HepG2 (cell line): ENCODE measurements at regions not wholly inside any gene's neighbourhood (a gene's known extent, or its start where the extent isn't known, plus 50 kb on each side); places are given as distances from the start of the nearest gene placed in this dataset.

Experiments used
- ATAC-seq: fragments of 200-7000 bp; cut with Tn5 transposase; 3 replicates; pipeline ENCODE4 v1.9.1; 2020; ENCODE audit warnings: mild to moderate bottlenecking, moderate library complexity
- BruUV-seq: library from RNA; stranded (reverse); fragments of 400-500 nt; replicated peaks from 2 replicates; lab custom pipeline; 2021; lab: Mats Ljungman, UMichigan
- CTCF ChIA-PET: fragments of 300-600 bp; formaldehyde crosslinking; extraction: SDS; loops from one replicate; lab custom pipeline; 2021; ENCODE audit warnings: low total read pairs, inconsistent platforms, low intra/inter-chr PET ratio; lab: Yijun Ruan, JAX
- POLR2A ChIA-PET: fragments of 350-600 bp; sonication (Branson Sonifier 250); formaldehyde crosslinking; loops from one replicate; lab custom pipeline; 2020; ENCODE audit warnings: antibody characterized with exemption, inconsistent platforms; lab: Yijun Ruan, JAX
- DNase-seq: peaks from one replicate; pipeline ENCODE4 v3.0.0-alpha.2; 2015; ENCODE audit warnings: low spot score
- FAIRE-seq: peaks from 3 replicates; lab custom pipeline; 2011; peaks lifted over from hg19 to GRCh38; lab: Jason Lieb, UNC
- H2AFZ ChIP-seq: one replicate; pipeline ENCODE4 v1.6.1; 2011; ENCODE audit warnings: low read length, inconsistent platforms
- H3K27ac ChIP-seq: fragments of 300-600 bp; 3 replicates; pipeline ENCODE4 v1.8.0; 2011; ENCODE audit warnings: mixed run types, mild to moderate bottlenecking, mixed read lengths, low read length, inconsistent platforms; ENCODE audit not compliant: insufficient read depth; ENCODE audit errors: extremely low read length
- H3K27me3 ChIP-seq, 2 experiments: fragments of 200-600 bp in 1 of 2; 2 replicates in 1 of 2; 3 replicates in 1 of 2; pipeline versions ENCODE4 v1.6.0 to v1.8.0; 2011; ENCODE audit warnings: low read length in 2 of 2, mild to moderate bottlenecking in 2 of 2, moderate library complexity in 2 of 2, inconsistent platforms in 1 of 2; ENCODE audit not compliant: insufficient read depth in 2 of 2, control insufficient read depth in 1 of 2
- H3K36me3 ChIP-seq, 2 experiments: fragments of 200-600 bp in 1 of 2; replicated peaks in 1 of 2; 2 replicates in 1 of 2; 3 replicates in 1 of 2; pipeline versions ENCODE4 v1.5.1 to v1.8.0; 2011; ENCODE audit warnings: low read length in 2 of 2, inconsistent platforms in 1 of 2; ENCODE audit not compliant: insufficient read depth in 2 of 2, control insufficient read depth in 1 of 2
- H3K4me1 ChIP-seq: 2 replicates; pipeline ENCODE4 v1.5.1; 2012; ENCODE audit warnings: low read length, inconsistent platforms; ENCODE audit not compliant: insufficient read depth
- H3K4me2 ChIP-seq: 2 replicates; pipeline ENCODE4 v1.6.0; 2011; ENCODE audit warnings: low read depth, low read length, inconsistent platforms
- H3K4me3 ChIP-seq, 3 experiments: fragments of 200-600 bp in 1 of 3; sonication (generic), shearing (Covaris generic) in 1 of 3; replicated peaks in 1 of 3; 2 replicates each; pipeline ENCODE4 v1.5.1; 2011 to 2016; ENCODE audit warnings: low read length in 3 of 3, inconsistent platforms in 2 of 3, low read depth in 2 of 3, mild to moderate bottlenecking in 2 of 3, control low read depth in 1 of 3, mixed read lengths in 1 of 3; ENCODE audit not compliant: insufficient read depth in 1 of 3
- H3K79me2 ChIP-seq: one replicate; pipeline ENCODE4 v1.6.1; 2011; ENCODE audit warnings: low read length, inconsistent platforms; ENCODE audit not compliant: insufficient read depth
- H3K9ac ChIP-seq: 2 replicates; pipeline ENCODE4 v1.6.0; 2011; ENCODE audit warnings: mild to moderate bottlenecking, low read depth, low read length, inconsistent platforms; ENCODE audit not compliant: insufficient read depth
- H3K9me3 ChIP-seq: 2 replicates; pipeline ENCODE4 v1.5.1; 2012; ENCODE audit warnings: mild to moderate bottlenecking, low read length
- H4K20me1 ChIP-seq: 2 replicates; pipeline ENCODE4 v1.6.0; 2011; ENCODE audit warnings: inconsistent platforms, mild to moderate bottlenecking, low read length, moderate library complexity; ENCODE audit not compliant: insufficient read depth
- ATF1 ChIP-seq: IDR thresholded peaks from 2 replicates; pipeline ENCODE4 v1.6.1; 2016; ENCODE audit warnings: mild to moderate bottlenecking, control low read depth
- FLYWCH1 ChIP-seq: sonication (generic); formaldehyde crosslinking; IDR thresholded peaks from 2 replicates; pipeline ENCODE4 v1.8.1; 2023; ENCODE audit warnings: mild to moderate bottlenecking, missing genetic modification reagents
- FOXA3 ChIP-seq: IDR thresholded peaks from 2 replicates; pipeline ENCODE4 v1.6.1; 2016; ENCODE audit warnings: missing genetic modification reagents, missing compliant biosample characterization
- KLF15 ChIP-seq: sonication (generic); formaldehyde crosslinking; IDR thresholded peaks from 2 replicates; pipeline ENCODE4 v1.8.1; 2023; ENCODE audit warnings: borderline replicate concordance, mild to moderate bottlenecking, inconsistent platforms, missing genetic modification reagents, mixed read lengths
- KLF6 ChIP-seq: IDR thresholded peaks from 2 replicates; pipeline ENCODE4 v1.8.0; 2016; ENCODE audit warnings: missing biosample characterization, missing genetic modification reagents
- NCOA5 ChIP-seq: sonication (generic); formaldehyde crosslinking; IDR thresholded peaks from 2 replicates; pipeline ENCODE4 v1.4.0; 2020; ENCODE audit warnings: missing genetic modification reagents
- ZNF350 ChIP-seq: sonication (generic); formaldehyde crosslinking; IDR thresholded peaks from 2 replicates; pipeline ENCODE4 v1.4.0; 2020; ENCODE audit warnings: mild to moderate bottlenecking, low read depth, missing genetic modification reagents, borderline replicate concordance
- WGBS: methylation state at CpG from one replicate; pipeline ENCODE4 v1.1.6; 2017; ENCODE audit warnings: low lambda C conversion rate; 5-methylcytosine and 5-hydroxymethylcytosine counted together
- in situ Hi-C: cut with HindIII; loops from 2 replicates; pipeline ENCODE4 v1.10.0; 2017; ENCODE audit warnings: low pct_unique_long_range_greater_than_20kb; ENCODE audit not compliant: extremely low pct_ligation_motif_present
- intact Hi-C: fragments of 100-400 bp; cut with micrococcal nuclease; formaldehyde crosslinking; loops from one replicate; pipeline ENCODE4 v1.10.0; 2022; ENCODE audit not compliant: unreplicated experiment
- TF ChIP-seq, protein P1 (sequence below): IDR thresholded peaks from 2 replicates; pipeline ENCODE4 v1.6.1; 2016; ENCODE audit warnings: missing genetic modification reagents, missing compliant biosample characterization
- TF ChIP-seq, protein P2 (sequence below): sonication (generic); formaldehyde crosslinking; IDR thresholded peaks from 2 replicates; pipeline ENCODE4 v1.5.1; 2020; ENCODE audit warnings: missing genetic modification reagents, mild to moderate bottlenecking, borderline replicate concordance
- TF ChIP-seq, protein P3 (sequence below): sonication (generic); formaldehyde crosslinking; IDR thresholded peaks from 2 replicates; pipeline ENCODE4 v1.5.1; 2020; ENCODE audit warnings: mild to moderate bottlenecking, missing genetic modification reagents, moderate library complexity

DNA sequence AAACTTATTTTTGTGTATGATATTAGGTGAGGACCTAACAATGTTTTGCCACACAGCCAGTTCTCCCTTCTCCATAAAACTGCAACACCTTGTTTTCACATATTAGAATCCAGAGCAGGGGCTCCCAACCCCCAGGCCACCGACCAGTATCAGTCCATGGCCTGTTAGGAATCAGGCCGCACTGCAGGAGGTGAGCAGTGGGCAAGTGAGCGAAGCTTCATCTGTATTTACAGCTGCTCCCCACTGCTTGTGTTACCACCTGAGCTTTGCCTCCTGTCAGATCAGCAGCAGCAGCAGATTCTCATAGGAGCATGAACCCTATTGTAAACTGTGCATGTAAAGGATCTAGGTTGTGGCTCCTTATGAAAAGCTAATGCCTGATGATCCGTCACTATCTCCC is 185.9 kb upstream of the NSMCE3 start:
- no TSS peak for BruUV-seq
- no peaks in the 10 kb centered on the region for H3K9me3 ChIP-seq
- peaks cover 1 to 15% of the 10 kb centered on the region in 2 experiments; a peak in 2 of 5 replicates for H3K27me3 ChIP-seq
- intact Hi-C loops (no loop called here), in situ Hi-C loops (no loop called here)
- no peak for TF ChIP-seq FOXA3 (CRISPR knock-in tag)
- TF ChIP-seq ZNF350 (CRISPR knock-in tag): no peak
- TF ChIP-seq, protein P1, sequence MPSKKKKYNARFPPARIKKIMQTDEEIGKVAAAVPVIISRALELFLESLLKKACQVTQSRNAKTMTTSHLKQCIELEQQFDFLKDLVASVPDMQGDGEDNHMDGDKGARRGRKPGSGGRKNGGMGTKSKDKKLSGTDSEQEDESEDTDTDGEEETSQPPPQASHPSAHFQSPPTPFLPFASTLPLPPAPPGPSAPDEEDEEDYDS (CRISPR knock-in tag): no peak
- TF ChIP-seq NCOA5: no peak
- no peaks in the 10 kb centered on the region for H4K20me1 ChIP-seq
- no peak overlapping the region for H3K27ac ChIP-seq
- WGBS: 4% methylated on average over 4 of the region's 4 CpGs
- ATAC-seq (no peak), FAIRE-seq (no peak), DNase-seq (no peak)
- no peaks in the 10 kb centered on the region for H3K4me1 ChIP-seq
- CTCF ChIA-PET: no interaction called here
- H3K36me3 ChIP-seq: no peaks in the 10 kb centered on the region
- H3K79me2 ChIP-seq: no peaks in the 10 kb centered on the region
- no peak overlapping the region for H3K4me3 ChIP-seq
- POLR2A ChIA-PET: no interaction called here
- H2AFZ ChIP-seq: no peak overlapping the region
- no peak overlapping the region for H3K9ac ChIP-seq
- H3K4me2 ChIP-seq: no peak overlapping the region

DNA sequence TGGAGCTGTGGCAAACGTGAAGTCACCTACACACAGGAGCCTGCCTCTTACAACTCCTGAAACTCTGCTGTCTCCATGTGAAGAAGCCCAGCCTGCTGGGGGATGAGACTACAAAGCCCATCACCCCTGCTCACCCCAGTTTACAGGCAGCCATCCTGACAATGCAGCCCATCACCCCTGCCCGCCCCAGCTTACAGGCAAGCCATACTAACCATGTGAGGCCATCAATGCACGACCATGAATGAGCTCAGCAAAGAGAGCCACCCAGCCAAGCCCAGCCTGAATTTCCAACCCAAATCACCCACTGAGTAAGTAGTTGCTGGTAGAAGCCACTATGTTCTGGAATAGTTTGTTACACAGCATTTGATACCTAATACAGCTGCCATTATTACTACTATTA is 185.4 kb upstream of the NSMCE3 start:
- in situ Hi-C loops (no loop called here), intact Hi-C loops (no loop called here)
- Histone ChIP-seq H3K9me3 (no peaks in the 10 kb centered on the region), H3K9ac (no peak overlapping the region), H3K36me3 (no peaks in the 10 kb centered on the region), H4K20me1 (no peaks in the 10 kb centered on the region), H3K4me2 (no peak overlapping the region), H3K4me3 (no peak overlapping the region), H3K4me1 (no peaks in the 10 kb centered on the region), H3K79me2 (no peaks in the 10 kb centered on the region), H3K27me3 (peaks cover 1 to 15% of the 10 kb centered on the region in 2 experiments; a peak in 2 of 5 replicates), H3K27ac (no peak overlapping the region), H2AFZ (no peak overlapping the region)
- DNase-seq: no peak
- no TSS peak for BruUV-seq
- ChIA-PET POLR2A (no interaction called here), CTCF (no interaction called here)
- WGBS: no CpG with 5 or more reads among the region's 3 CpGs
- FAIRE-seq: no peak
- ATAC-seq: no peak
- TF ChIP-seq KLF15 (CRISPR knock-in tag) (no peak), KLF6 (CRISPR knock-in tag) (no peak), FLYWCH1 (CRISPR knock-in tag) (no peak), ATF1 (CRISPR knock-in tag) (no peak)
- TF ChIP-seq, protein P2, sequence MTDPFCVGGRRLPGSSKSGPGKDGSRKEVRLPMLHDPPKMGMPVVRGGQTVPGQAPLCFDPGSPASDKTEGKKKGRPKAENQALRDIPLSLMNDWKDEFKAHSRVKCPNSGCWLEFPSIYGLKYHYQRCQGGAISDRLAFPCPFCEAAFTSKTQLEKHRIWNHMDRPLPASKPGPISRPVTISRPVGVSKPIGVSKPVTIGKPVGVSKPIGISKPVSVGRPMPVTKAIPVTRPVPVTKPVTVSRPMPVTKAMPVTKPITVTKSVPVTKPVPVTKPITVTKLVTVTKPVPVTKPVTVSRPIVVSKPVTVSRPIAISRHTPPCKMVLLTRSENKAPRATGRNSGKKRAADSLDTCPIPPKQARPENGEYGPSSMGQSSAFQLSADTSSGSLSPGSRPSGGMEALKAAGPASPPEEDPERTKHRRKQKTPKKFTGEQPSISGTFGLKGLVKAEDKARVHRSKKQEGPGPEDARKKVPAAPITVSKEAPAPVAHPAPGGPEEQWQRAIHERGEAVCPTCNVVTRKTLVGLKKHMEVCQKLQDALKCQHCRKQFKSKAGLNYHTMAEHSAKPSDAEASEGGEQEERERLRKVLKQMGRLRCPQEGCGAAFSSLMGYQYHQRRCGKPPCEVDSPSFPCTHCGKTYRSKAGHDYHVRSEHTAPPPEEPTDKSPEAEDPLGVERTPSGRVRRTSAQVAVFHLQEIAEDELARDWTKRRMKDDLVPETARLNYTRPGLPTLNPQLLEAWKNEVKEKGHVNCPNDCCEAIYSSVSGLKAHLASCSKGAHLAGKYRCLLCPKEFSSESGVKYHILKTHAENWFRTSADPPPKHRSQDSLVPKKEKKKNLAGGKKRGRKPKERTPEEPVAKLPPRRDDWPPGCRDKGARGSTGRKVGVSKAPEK: no peak
- TF ChIP-seq, protein P3, sequence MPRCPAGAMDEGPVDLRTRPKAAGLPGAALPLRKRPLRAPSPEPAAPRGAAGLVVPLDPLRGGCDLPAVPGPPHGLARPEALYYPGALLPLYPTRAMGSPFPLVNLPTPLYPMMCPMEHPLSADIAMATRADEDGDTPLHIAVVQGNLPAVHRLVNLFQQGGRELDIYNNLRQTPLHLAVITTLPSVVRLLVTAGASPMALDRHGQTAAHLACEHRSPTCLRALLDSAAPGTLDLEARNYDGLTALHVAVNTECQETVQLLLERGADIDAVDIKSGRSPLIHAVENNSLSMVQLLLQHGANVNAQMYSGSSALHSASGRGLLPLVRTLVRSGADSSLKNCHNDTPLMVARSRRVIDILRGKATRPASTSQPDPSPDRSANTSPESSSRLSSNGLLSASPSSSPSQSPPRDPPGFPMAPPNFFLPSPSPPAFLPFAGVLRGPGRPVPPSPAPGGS: no peak
